Adrenal gland (tissue), 9 donors: ENCODE measurements at regions not wholly inside any gene's neighbourhood (a gene's known extent, or its start where the extent isn't known, plus 50 kb on each side); places are given as distances from the start of the nearest gene placed in this dataset.
"Not testable (repeated sequence)": the region's sequence is repeated elsewhere in the genome, so short reads cannot be mapped to it uniquely, and the experiment has no call there.

Experiments
- DNase-seq, 7 donors: peaks; one replicate each; pipeline ENCODE4 v3.0.0-alpha.2; 2019 to 2020
- H3K27ac ChIP-seq, 5 donors: fragments of 200-600 bp; sonication (generic) in 4 of 5; 1 replicate in 3 of 5; 2 replicates in 2 of 5; pipeline versions ENCODE4 v1.5.1 to v1.8.0; 2016 to 2020; ENCODE audit warnings: mild to moderate bottlenecking in 1 of 5
- H3K27me3 ChIP-seq: fragments of 200-600 bp; 2 replicates; pipeline ENCODE4 v1.8.0; 2021
- H3K36me3 ChIP-seq, 2 donors: fragments of 200-600 bp; replicated peaks in 1 of 2; 1 replicate in 1 of 2; 2 replicates in 1 of 2; pipeline versions ENCODE4 v1.5.1 to v1.8.0; 2018 to 2022
- H3K4me1 ChIP-seq, 2 donors: fragments of 200-600 bp; replicated peaks in 1 of 2; 1 replicate in 1 of 2; 2 replicates in 1 of 2; pipeline versions ENCODE4 v1.5.1 to v1.8.0; 2018 to 2021
- H3K4me3 ChIP-seq, 4 donors: fragments of 200-600 bp; sonication (generic) in 3 of 4; one replicate each; pipeline ENCODE4 v1.5.1; 2016 to 2018
- H3K9me3 ChIP-seq, 3 donors: fragments of 200-600 bp; sonication (generic) in 1 of 3; replicated peaks in 1 of 3; 1 replicate in 2 of 3; 2 replicates in 1 of 3; pipeline versions ENCODE4 v1.5.1 to v1.8.0; 2016 to 2021
- POLR2A ChIP-seq, 2 donors: fragments of 450-650 bp; IDR thresholded peaks; one replicate each; pipeline ENCODE4 v1.6.1; 2017; ENCODE audit warnings: antibody characterized with exemption in 2 of 2, mild to moderate bottlenecking in 2 of 2, moderate library complexity in 1 of 2
- WGBS, 4 donors: extraction: QIAGEN DNeasy Blood & Tissue Kit in 2 of 4; methylation state at CpG; one replicate each; pipeline versions ENCODE4 v1.1.5 to v1.1.7; 2013 to 2017; 5-methylcytosine and 5-hydroxymethylcytosine counted together
- intact Hi-C, 2 donors: fragments of 100-400 bp; cut with DNase I; formaldehyde crosslinking; loops; one replicate each; pipeline versions ENCODE4 v1.14.1 to v1.15.0; 2022 to 2023
- TF ChIP-seq, protein P1 (sequence below), 6 experiments: fragments of 450-650 bp in 4 of 6; fragments of 200-600 bp in 2 of 6; sonication (generic) in 1 of 6; IDR thresholded peaks; 1 replicate in 5 of 6; 2 replicates in 1 of 6; pipeline versions ENCODE4 v1.5.1 to v1.8.0; 2016 to 2021; ENCODE audit warnings: antibody characterized with exemption in 6 of 6, mild to moderate bottlenecking in 2 of 6, moderate library complexity in 1 of 6
- donor health status: healthy with polysubstance abuse.
- donor health status: Bipolar disorder and iron deficiency.
- donor health status: DM: yes; HTN: yes; CAD: no.
- donor health status: DM: no; HTN: no; CAD: no.
- donor health status: DM: no; HTN: no; CAD: no.

DNA sequence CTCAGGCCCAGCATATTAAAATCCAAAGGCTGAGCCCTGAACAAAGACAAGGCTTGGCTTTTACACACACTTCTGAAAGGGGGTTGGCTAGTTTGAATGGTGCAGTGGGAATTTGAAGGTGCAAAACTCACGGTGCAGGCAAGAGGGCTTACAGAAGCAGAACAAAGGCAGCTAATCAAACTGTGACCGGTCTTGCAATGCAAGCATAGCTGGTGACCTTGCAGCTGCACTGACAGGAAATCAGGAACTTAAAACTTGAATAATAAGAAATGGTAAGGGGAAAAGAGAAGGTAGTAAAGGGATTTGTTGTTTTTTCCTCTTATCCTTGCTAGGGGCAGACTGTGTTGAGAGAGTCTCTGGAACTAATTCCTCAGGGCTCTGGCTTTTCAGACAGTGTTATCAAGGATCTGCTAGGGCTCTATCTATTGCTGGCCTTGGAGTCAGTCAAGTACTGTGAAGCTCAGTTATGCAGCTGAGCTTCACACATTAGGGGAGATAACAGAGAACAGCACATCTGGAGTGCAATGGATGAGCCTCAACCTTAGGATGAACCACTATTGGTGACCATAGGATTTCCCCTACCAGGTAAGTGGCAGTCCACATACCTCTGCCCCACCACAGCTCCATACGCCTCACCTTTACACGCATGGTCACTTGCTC lies 97.6 kb downstream of the PPIAL4G start:
- H3K9me3 ChIP-seq, result no peaks in the 10 kb centered on the region
- H3K4me1 ChIP-seq, result no peaks in the 10 kb centered on the region
- intact Hi-C loops, result no loop called here
- H3K27ac ChIP-seq, result no peak overlapping the region
- no peaks in the 10 kb centered on the region for H3K27me3 ChIP-seq
- H3K36me3 ChIP-seq, result no peaks in the 10 kb centered on the region
- no peak overlapping the region for H3K4me3 ChIP-seq
- DNase-seq, result no peak
- 50 to 68% (median 65%) methylated on average over 4 of the region's 4 CpGs for WGBS, 4 donors
- TF ChIP-seq POLR2A (IDR thresholded peaks at IDR 0.05), result no peak
- TF ChIP-seq, protein P1, sequence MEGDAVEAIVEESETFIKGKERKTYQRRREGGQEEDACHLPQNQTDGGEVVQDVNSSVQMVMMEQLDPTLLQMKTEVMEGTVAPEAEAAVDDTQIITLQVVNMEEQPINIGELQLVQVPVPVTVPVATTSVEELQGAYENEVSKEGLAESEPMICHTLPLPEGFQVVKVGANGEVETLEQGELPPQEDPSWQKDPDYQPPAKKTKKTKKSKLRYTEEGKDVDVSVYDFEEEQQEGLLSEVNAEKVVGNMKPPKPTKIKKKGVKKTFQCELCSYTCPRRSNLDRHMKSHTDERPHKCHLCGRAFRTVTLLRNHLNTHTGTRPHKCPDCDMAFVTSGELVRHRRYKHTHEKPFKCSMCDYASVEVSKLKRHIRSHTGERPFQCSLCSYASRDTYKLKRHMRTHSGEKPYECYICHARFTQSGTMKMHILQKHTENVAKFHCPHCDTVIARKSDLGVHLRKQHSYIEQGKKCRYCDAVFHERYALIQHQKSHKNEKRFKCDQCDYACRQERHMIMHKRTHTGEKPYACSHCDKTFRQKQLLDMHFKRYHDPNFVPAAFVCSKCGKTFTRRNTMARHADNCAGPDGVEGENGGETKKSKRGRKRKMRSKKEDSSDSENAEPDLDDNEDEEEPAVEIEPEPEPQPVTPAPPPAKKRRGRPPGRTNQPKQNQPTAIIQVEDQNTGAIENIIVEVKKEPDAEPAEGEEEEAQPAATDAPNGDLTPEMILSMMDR (IDR thresholded peaks at IDR 0.05), result no peak

DNA sequence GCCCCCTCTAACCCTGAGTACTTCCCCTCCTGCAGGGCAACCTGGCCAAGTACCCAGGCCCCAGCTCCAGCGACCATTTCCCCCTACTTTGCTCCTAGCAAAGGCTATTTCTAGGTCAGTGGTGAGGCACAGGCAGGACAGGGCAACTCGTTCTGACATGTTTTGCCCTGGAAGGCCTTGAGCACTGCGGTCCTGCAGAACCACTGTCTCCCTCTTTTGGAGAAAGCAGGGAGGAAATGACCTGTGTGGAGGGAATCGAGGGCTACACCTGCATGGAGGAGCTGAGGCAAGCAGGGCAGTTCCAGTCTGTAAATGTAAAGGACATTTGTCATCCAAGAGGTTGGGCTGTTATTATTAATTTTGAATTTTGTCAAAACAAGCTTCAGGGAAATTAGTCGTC lies 99.1 kb downstream of the PPIAL4G start:
- intact Hi-C loops, result no loop called here
- DNase-seq, result no peak
- H3K27me3 ChIP-seq, result no peaks in the 10 kb centered on the region
- no peaks in the 10 kb centered on the region for H3K4me1 ChIP-seq
- no peak overlapping the region for H3K4me3 ChIP-seq
- 64 to 75% (median 74%) methylated on average over 4 to 5 of the region's 5 CpGs for WGBS, 4 donors
- H3K27ac ChIP-seq, result no peak overlapping the region
- no peaks in the 10 kb centered on the region for H3K9me3 ChIP-seq
- no peak for TF ChIP-seq POLR2A (IDR thresholded peaks at IDR 0.05)
- TF ChIP-seq, protein P1 (IDR thresholded peaks at IDR 0.05), result no peak
- no peaks in the 10 kb centered on the region for H3K36me3 ChIP-seq

DNA sequence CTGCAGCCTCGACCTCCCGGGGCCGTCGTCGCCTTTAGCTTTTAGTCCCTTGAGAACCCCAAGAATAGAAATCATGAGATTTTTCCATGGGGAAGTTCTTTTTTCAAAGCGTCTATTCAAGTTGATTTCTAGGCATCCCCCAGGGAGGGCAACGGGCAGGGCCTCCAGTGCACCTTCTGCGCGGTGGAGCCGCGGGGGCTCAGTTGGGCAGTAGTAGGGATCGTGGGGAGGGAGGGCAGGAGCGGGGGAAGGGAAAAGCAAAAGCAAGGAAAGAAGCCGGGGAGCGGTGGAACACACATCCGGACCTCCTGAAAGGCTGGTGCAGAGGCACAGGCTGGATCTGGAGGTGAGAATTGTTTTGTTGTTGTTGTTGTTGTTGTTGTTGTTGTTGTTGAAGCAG lies 103.4 kb downstream of the PPIAL4G start:
- Histone ChIP-seq H3K4me1 (no peaks in the 10 kb centered on the region), H3K36me3 (no peaks in the 10 kb centered on the region), H3K9me3 (no peaks in the 10 kb centered on the region), H3K27me3 (no peaks in the 10 kb centered on the region), H3K27ac (no peak overlapping the region), H3K4me3 (no peak overlapping the region)
- 36 to 42% (median 38%) methylated on average over 16 of the region's 16 CpGs for WGBS, 4 donors
- DNase-seq, result no peak
- intact Hi-C loops, result no loop called here
- no peak for TF ChIP-seq POLR2A (IDR thresholded peaks at IDR 0.05)
- TF ChIP-seq, protein P1 (IDR thresholded peaks at IDR 0.05), result no peak

DNA sequence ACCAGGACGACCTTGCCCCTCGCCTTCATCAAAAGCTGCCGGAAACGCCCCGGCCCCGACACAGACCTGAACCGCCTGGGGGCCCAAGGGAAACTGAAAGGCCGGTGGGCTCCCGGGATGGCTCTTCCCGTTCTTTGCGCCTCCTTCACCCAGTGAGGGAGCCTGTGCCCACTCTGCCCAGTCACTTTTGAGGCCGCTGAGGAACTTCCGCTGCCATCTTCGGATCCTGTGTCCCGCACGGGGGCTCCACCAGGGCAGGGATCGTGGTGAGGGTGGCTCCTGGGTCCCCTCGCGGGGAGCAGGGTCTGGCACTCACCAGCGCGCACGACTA lies 104.0 kb downstream of the PPIAL4G start:
- TF ChIP-seq POLR2A (IDR thresholded peaks at IDR 0.05), result no peak
- TF ChIP-seq, protein P1 (IDR thresholded peaks at IDR 0.05), result no peak
- Histone ChIP-seq H3K27ac (no peak overlapping the region), H3K27me3 (no peaks in the 10 kb centered on the region), H3K4me1 (no peaks in the 10 kb centered on the region), H3K9me3 (no peaks in the 10 kb centered on the region), H3K36me3 (no peaks in the 10 kb centered on the region), H3K4me3 (no peak overlapping the region)
- 21 to 51% (median 45%) methylated on average over 9 to 22 of the region's 22 CpGs for WGBS, 4 donors
- intact Hi-C loops, result no loop called here
- no peak for DNase-seq

DNA sequence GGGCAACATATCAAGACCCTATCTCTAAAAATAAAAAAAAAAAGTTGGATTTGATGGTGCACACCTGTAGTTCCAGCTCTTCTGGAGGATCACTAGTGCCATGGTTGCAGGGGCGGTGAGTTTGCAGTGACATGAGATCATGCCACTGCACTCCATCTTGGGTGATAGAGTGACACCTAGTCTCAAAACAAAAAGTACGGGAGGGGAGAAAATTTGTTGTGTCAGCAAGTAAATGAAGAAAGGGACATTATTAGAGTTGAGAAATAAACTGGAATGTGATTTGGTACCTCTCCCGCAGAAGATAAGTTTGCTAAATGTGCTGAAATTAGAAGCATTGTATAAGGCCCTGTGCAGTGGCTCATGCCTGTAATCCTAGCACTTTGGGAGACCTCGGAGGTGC lies 105.1 kb downstream of the PPIAL4G start:
- intact Hi-C loops, H3K4me1 ChIP-seq, DNase-seq, H3K36me3 ChIP-seq, H3K27ac ChIP-seq, H3K4me3 ChIP-seq, H3K9me3 ChIP-seq, H3K27me3 ChIP-seq: not testable (repeated sequence)
- WGBS, 4 donors, result 86 to 92% (median 90%) methylated on average over 3 to 4 of the region's 4 CpGs

DNA sequence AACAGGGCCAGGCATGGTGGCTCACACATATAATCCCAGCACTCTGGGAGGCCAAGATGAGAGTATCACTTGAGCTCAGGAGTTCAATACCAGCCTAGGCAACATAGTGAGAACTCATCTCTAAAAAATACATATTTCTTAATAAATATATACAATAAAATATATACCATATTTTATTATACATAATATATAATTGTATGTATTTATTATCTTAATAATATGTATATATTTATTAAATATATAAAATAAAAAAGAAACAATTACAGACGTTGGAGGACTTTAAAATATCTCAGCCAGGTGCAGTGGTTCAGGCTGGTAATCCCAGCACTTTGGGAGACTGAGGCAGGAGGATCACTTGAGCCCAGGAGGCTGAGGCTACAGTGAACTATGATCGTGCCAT lies 106.1 kb downstream of the PPIAL4G start:
- H3K4me3 ChIP-seq, DNase-seq, intact Hi-C loops, H3K4me1 ChIP-seq, H3K36me3 ChIP-seq, H3K27ac ChIP-seq, H3K27me3 ChIP-seq, H3K9me3 ChIP-seq: not testable (repeated sequence)
- WGBS, 4 donors, result 76 to 88% (median 83%) methylated on average over 2 of the region's 2 CpGs
